ENCODE measurements at regions not wholly inside any gene's neighbourhood (a gene's known extent, or its start where the extent isn't known, plus 50 kb on each side); places are given as distances from the start of the nearest gene placed in this dataset.

- ATAC-seq (no peak), DNase-seq (no peak)
- Mint-ChIP-seq H3K27me3 (ENCODE audit: low read depth) (no peaks in the 10 kb centered on the region), H3K4me1 (ENCODE audit: low read depth) (no peaks in the 10 kb centered on the region), H3K9me3 (no peaks in the 10 kb centered on the region), H3K4me3 (no peak overlapping the region), H3K36me3 (ENCODE audit: insufficient read depth) (no peaks in the 10 kb centered on the region)
Measured at GRCh38 chr15:47333734-47334133, 383.6 kb upstream of the SEMA6D start.

GRCh38 chr15:47334805-47335535, 382.3 kb upstream of the SEMA6D start:
- no peak for ATAC-seq
- Mint-ChIP-seq H3K9me3 (no peaks in the 10 kb centered on the region), H3K36me3 (ENCODE audit: insufficient read depth) (no peaks in the 10 kb centered on the region), H3K27me3 (ENCODE audit: low read depth) (no peaks in the 10 kb centered on the region), H3K4me3 (no peak overlapping the region), H3K4me1 (ENCODE audit: low read depth) (no peaks in the 10 kb centered on the region)
- DNase-seq: no peak

- ATAC-seq (no peak), DNase-seq (no peak)
- no peaks in the 10 kb centered on the region for H3K9me3 Mint-ChIP-seq
- H3K36me3 Mint-ChIP-seq (ENCODE audit: insufficient read depth): no peaks in the 10 kb centered on the region
- no peaks in the 10 kb centered on the region for H3K4me1 Mint-ChIP-seq (ENCODE audit: low read depth)
- H3K27me3 Mint-ChIP-seq (ENCODE audit: low read depth): no peaks in the 10 kb centered on the region
- H3K4me3 Mint-ChIP-seq: no peak overlapping the region
Measured at GRCh38 chr15:47337106-47337505, 380.2 kb upstream of the SEMA6D start.

GRCh38 chr15:47337836-47338235, 379.5 kb upstream of the SEMA6D start:
- ATAC-seq: no peak
- DNase-seq: no peak
- Mint-ChIP-seq H3K36me3 (ENCODE audit: insufficient read depth) (no peaks in the 10 kb centered on the region), H3K4me1 (ENCODE audit: low read depth) (no peaks in the 10 kb centered on the region), H3K9me3 (no peaks in the 10 kb centered on the region), H3K27me3 (ENCODE audit: low read depth) (no peaks in the 10 kb centered on the region), H3K4me3 (no peak overlapping the region)

- ATAC-seq (no peak), DNase-seq (no peak)
- no peaks in the 10 kb centered on the region for H3K9me3 Mint-ChIP-seq
- no peaks in the 10 kb centered on the region for H3K36me3 Mint-ChIP-seq (ENCODE audit: insufficient read depth)
- no peaks in the 10 kb centered on the region for H3K27me3 Mint-ChIP-seq (ENCODE audit: low read depth)
- H3K4me1 Mint-ChIP-seq (ENCODE audit: low read depth): no peaks in the 10 kb centered on the region
- H3K4me3 Mint-ChIP-seq: no peak overlapping the region
Measured at GRCh38 chr15:47338771-47339170, 378.5 kb upstream of the SEMA6D start.

GRCh38 chr15:47339800-47340570, 377.3 kb upstream of the SEMA6D start:
- Mint-ChIP-seq H3K4me1 (ENCODE audit: low read depth) (no peaks in the 10 kb centered on the region), H3K36me3 (ENCODE audit: insufficient read depth) (no peaks in the 10 kb centered on the region), H3K4me3 (no peak overlapping the region)

GRCh38 chr15:47340571-47340920, 376.8 kb upstream of the SEMA6D start:
- H3K4me3 Mint-ChIP-seq: no peak overlapping the region
- no peaks in the 10 kb centered on the region for H3K4me1 Mint-ChIP-seq (ENCODE audit: low read depth)
- no peaks in the 10 kb centered on the region for H3K9me3 Mint-ChIP-seq
- ATAC-seq (no peak), DNase-seq (no peak)
- no peaks in the 10 kb centered on the region for H3K27me3 Mint-ChIP-seq (ENCODE audit: low read depth)
- H3K36me3 Mint-ChIP-seq (ENCODE audit: insufficient read depth): no peaks in the 10 kb centered on the region

More at GRCh38 chr15:47339800-47340570, 377.3 kb upstream of the SEMA6D start:
- ATAC-seq (no peak), DNase-seq (no peak)
- no peaks in the 10 kb centered on the region for H3K9me3 Mint-ChIP-seq
- H3K27me3 Mint-ChIP-seq (ENCODE audit: low read depth): no peaks in the 10 kb centered on the region

- no peaks in the 10 kb centered on the region for H3K27me3 Mint-ChIP-seq (ENCODE audit: low read depth)
- no peak for ATAC-seq
- no peak for DNase-seq
- no peaks in the 10 kb centered on the region for H3K36me3 Mint-ChIP-seq (ENCODE audit: insufficient read depth)
- H3K4me3 Mint-ChIP-seq: no peak overlapping the region
- no peaks in the 10 kb centered on the region for H3K9me3 Mint-ChIP-seq
- H3K4me1 Mint-ChIP-seq (ENCODE audit: low read depth): no peaks in the 10 kb centered on the region
Measured at GRCh38 chr15:47349179-47349578, 368.1 kb upstream of the SEMA6D start.

GRCh38 chr15:47351501-47351900, 365.8 kb upstream of the SEMA6D start:
- H3K9me3 Mint-ChIP-seq: no peaks in the 10 kb centered on the region
- ATAC-seq: no peak
- no peak overlapping the region for H3K4me3 Mint-ChIP-seq

GRCh38 chr15:47352217-47352616, 365.1 kb upstream of the SEMA6D start:
- no peak for ATAC-seq
- H3K27me3 Mint-ChIP-seq (ENCODE audit: low read depth): no peaks in the 10 kb centered on the region
- H3K9me3 Mint-ChIP-seq: no peaks in the 10 kb centered on the region
- no peak for DNase-seq
- no peak overlapping the region for H3K4me3 Mint-ChIP-seq
- no peaks in the 10 kb centered on the region for H3K4me1 Mint-ChIP-seq (ENCODE audit: low read depth)
- H3K36me3 Mint-ChIP-seq (ENCODE audit: insufficient read depth): no peaks in the 10 kb centered on the region

More at GRCh38 chr15:47351501-47351900, 365.8 kb upstream of the SEMA6D start:
- H3K27me3 Mint-ChIP-seq (ENCODE audit: low read depth): no peaks in the 10 kb centered on the region
- no peak for DNase-seq
- no peaks in the 10 kb centered on the region for H3K36me3 Mint-ChIP-seq (ENCODE audit: insufficient read depth)
- no peaks in the 10 kb centered on the region for H3K4me1 Mint-ChIP-seq (ENCODE audit: low read depth)

- H3K4me3 Mint-ChIP-seq: no peak overlapping the region
- H3K27me3 Mint-ChIP-seq (ENCODE audit: low read depth): no peaks in the 10 kb centered on the region
- no peaks in the 10 kb centered on the region for H3K4me1 Mint-ChIP-seq (ENCODE audit: low read depth)
- DNase-seq (no peak), ATAC-seq (no peak)
- no peaks in the 10 kb centered on the region for H3K9me3 Mint-ChIP-seq
- no peaks in the 10 kb centered on the region for H3K36me3 Mint-ChIP-seq (ENCODE audit: insufficient read depth)
Measured at GRCh38 chr15:47355759-47356158, 361.5 kb upstream of the SEMA6D start.

- Mint-ChIP-seq H3K27me3 (ENCODE audit: low read depth) (no peaks in the 10 kb centered on the region), H3K9me3 (no peaks in the 10 kb centered on the region), H3K36me3 (ENCODE audit: insufficient read depth) (no peaks in the 10 kb centered on the region), H3K4me3 (no peak overlapping the region), H3K4me1 (ENCODE audit: low read depth) (no peaks in the 10 kb centered on the region)
- DNase-seq: no peak
- ATAC-seq: no peak
Measured at GRCh38 chr15:47356297-47356696, 361.0 kb upstream of the SEMA6D start.

- Mint-ChIP-seq H3K9me3 (no peaks in the 10 kb centered on the region), H3K4me1 (ENCODE audit: low read depth) (no peaks in the 10 kb centered on the region), H3K27me3 (ENCODE audit: low read depth) (no peaks in the 10 kb centered on the region), H3K4me3 (no peak overlapping the region), H3K36me3 (ENCODE audit: insufficient read depth) (no peaks in the 10 kb centered on the region)
- no peak for ATAC-seq
- DNase-seq: no peak
Measured at GRCh38 chr15:47358876-47359275, 358.4 kb upstream of the SEMA6D start.

GRCh38 chr15:47360305-47360704, 357.0 kb upstream of the SEMA6D start:
- no peak for DNase-seq
- ATAC-seq: no peak
- no peaks in the 10 kb centered on the region for H3K4me1 Mint-ChIP-seq (ENCODE audit: low read depth)
- no peaks in the 10 kb centered on the region for H3K36me3 Mint-ChIP-seq (ENCODE audit: insufficient read depth)
- H3K9me3 Mint-ChIP-seq: no peaks in the 10 kb centered on the region
- no peak overlapping the region for H3K4me3 Mint-ChIP-seq
- H3K27me3 Mint-ChIP-seq (ENCODE audit: low read depth): no peaks in the 10 kb centered on the region

Data from activated T-cell treated with anti-CD3 and anti-CD28 coated beads, Interleukin-2, amount 50 U/mL, for 4 hours (primary cell).